Mesendoderm (in vitro differentiated cells): ENCODE measurements at regions not wholly inside any gene's neighbourhood (a gene's known extent, or its start where the extent isn't known, plus 50 kb on each side); places are given as distances from the start of the nearest gene placed in this dataset.

Experiments
- DNase-seq: peaks from one replicate; pipeline ENCODE4 v3.0.0; 2013
- H2AK5ac ChIP-seq: 2 replicates; pipeline ENCODE4 v1.6.1; 2013; ENCODE audit warnings: low read length, inconsistent platforms
- H2BK120ac ChIP-seq: 2 replicates; pipeline ENCODE4 v1.6.1; 2013; ENCODE audit warnings: low read depth, mild to moderate bottlenecking, low read length, moderate library complexity, mixed read lengths
- H2BK15ac ChIP-seq: replicated peaks from 2 replicates; pipeline ENCODE4 v1.6.1; 2013; ENCODE audit warnings: low read depth, mild to moderate bottlenecking, moderate library complexity
- H2BK5ac ChIP-seq: 2 replicates; pipeline ENCODE4 v1.6.1; 2013; ENCODE audit warnings: low read length, inconsistent platforms
- H3K18ac ChIP-seq: 2 replicates; pipeline ENCODE4 v1.6.1; 2013; ENCODE audit warnings: mild to moderate bottlenecking, low read length, mixed read lengths
- H3K23ac ChIP-seq: one replicate; pipeline ENCODE4 v1.6.1; 2013; ENCODE audit warnings: low read length
- H3K27ac ChIP-seq: 2 replicates; pipeline ENCODE4 v1.5.1; 2013; ENCODE audit warnings: low read depth, mild to moderate bottlenecking, inconsistent platforms, low read length, moderate library complexity
- H3K27me3 ChIP-seq: 2 replicates; pipeline ENCODE4 v1.6.1; 2013; ENCODE audit warnings: low read length, control low read depth, mild to moderate bottlenecking, inconsistent platforms; ENCODE audit not compliant: insufficient read depth, poor library complexity
- H3K36me3 ChIP-seq: 2 replicates; pipeline ENCODE4 v1.6.1; 2013; ENCODE audit warnings: low read length, inconsistent platforms; ENCODE audit not compliant: control insufficient read depth, insufficient read depth
- H3K4ac ChIP-seq: one replicate; pipeline ENCODE4 v1.6.1; 2013; ENCODE audit warnings: low read depth, mild to moderate bottlenecking, low read length, moderate library complexity
- H3K4me1 ChIP-seq: 2 replicates; pipeline ENCODE4 v1.6.1; 2013; ENCODE audit warnings: low read depth, low read length, inconsistent platforms; ENCODE audit not compliant: control insufficient read depth
- H3K4me2 ChIP-seq: 2 replicates; pipeline ENCODE4 v1.6.1; 2013; ENCODE audit warnings: low read length
- H3K4me3 ChIP-seq: 2 replicates; pipeline ENCODE4 v1.5.1; 2013; ENCODE audit warnings: mild to moderate bottlenecking, low read length
- H3K56ac ChIP-seq: one replicate; pipeline ENCODE4 v1.6.1; 2013; ENCODE audit warnings: low read length
- H3K79me1 ChIP-seq: 2 replicates; pipeline ENCODE4 v1.6.1; 2013; ENCODE audit warnings: low read length, inconsistent platforms
- H3K79me2 ChIP-seq: 2 replicates; pipeline ENCODE4 v1.6.1; 2013; ENCODE audit warnings: mild to moderate bottlenecking, low read length; ENCODE audit not compliant: control insufficient read depth, insufficient read depth
- H3K9ac ChIP-seq: 2 replicates; pipeline ENCODE4 v1.6.1; 2013; ENCODE audit warnings: low read length, inconsistent platforms
- H4K5ac ChIP-seq: one replicate; pipeline ENCODE4 v1.6.1; 2013; ENCODE audit warnings: low read length
- H4K8ac ChIP-seq: one replicate; pipeline ENCODE4 v1.6.1; 2013; ENCODE audit warnings: low read depth, mild to moderate bottlenecking, control low read depth, low read length, moderate library complexity
- WGBS: extraction: QIAGEN DNeasy Blood & Tissue Kit; methylation state at CpG from one replicate; pipeline ENCODE4 v1.1.7; 2013; ENCODE audit warnings: low lambda C conversion rate, missing lambda C conversion rate; ENCODE audit not compliant: insufficient coverage; ENCODE audit errors: extremely low coverage; 5-methylcytosine and 5-hydroxymethylcytosine counted together

- DNase-seq, result no peak
- H3K56ac ChIP-seq, result no peak overlapping the region
Measured at GRCh38 chr10:74771054-74771453, 55.3 kb upstream of the KAT6B start.

DNA sequence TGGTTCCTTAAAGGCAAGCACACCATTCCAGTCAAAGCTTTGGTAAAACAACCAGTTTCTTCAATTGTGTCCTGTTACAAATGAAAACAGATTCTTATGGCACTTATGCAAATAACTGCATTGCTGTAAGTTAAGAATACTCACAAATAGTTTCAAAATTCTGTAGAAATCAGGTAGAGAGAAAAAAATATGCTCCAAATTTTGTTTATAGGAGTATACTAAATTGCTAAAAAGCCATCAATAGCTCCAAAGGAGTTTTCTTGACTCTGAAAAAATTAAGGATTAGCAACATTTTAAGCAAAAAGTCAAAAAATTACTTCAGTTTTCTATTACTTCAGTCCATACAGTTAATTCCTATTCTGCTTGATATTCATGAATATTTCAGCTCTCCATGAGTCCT, 51.3 kb upstream of the KAT6B start:
- Histone ChIP-seq H3K27me3 (no peaks in the 10 kb centered on the region), H3K4me3 (no peak overlapping the region), H3K36me3 (no peaks in the 10 kb centered on the region), H3K23ac (no peak overlapping the region), H2BK5ac (no peak overlapping the region), H3K4me2 (no peak overlapping the region), H3K4ac (peak overlapping the region; percentile 43), H3K56ac (no peak overlapping the region), H3K27ac (no peak overlapping the region), H3K18ac (no peak overlapping the region), H3K9ac (no peak overlapping the region), H3K4me1 (no peaks in the 10 kb centered on the region), H2AK5ac (no peak overlapping the region), H3K79me2 (no peaks in the 10 kb centered on the region), H2BK15ac (no peak overlapping the region), H2BK120ac (no peak overlapping the region), H4K5ac (no peak overlapping the region), H4K8ac (no peak overlapping the region), H3K79me1 (no peaks in the 10 kb centered on the region)
- peak; percentile 14 for DNase-seq

More at GRCh38 chr10:74771054-74771453, 55.3 kb upstream of the KAT6B start:
- Histone ChIP-seq H4K5ac (no peak overlapping the region), H3K36me3 (no peaks in the 10 kb centered on the region), H3K18ac (no peak overlapping the region), H4K8ac (no peak overlapping the region), H2BK5ac (no peak overlapping the region), H2BK15ac (no peak overlapping the region), H3K4ac (peak overlapping the region; percentile 16), H3K9ac (no peak overlapping the region), H3K27ac (no peak overlapping the region), H3K4me1 (no peaks in the 10 kb centered on the region), H3K4me3 (no peak overlapping the region), H3K79me2 (no peaks in the 10 kb centered on the region), H3K27me3 (no peaks in the 10 kb centered on the region), H2AK5ac (no peak overlapping the region), H3K23ac (no peak overlapping the region), H3K4me2 (no peak overlapping the region), H2BK120ac (no peak overlapping the region), H3K79me1 (no peaks in the 10 kb centered on the region)
- WGBS, result no CpG with 5 or more reads among the region's 6 CpGs
